IPS-18a (cell line): ENCODE measurements at regions not wholly inside any gene's neighbourhood (a gene's known extent, or its start where the extent isn't known, plus 50 kb on each side); places are given as distances from the start of the nearest gene placed in this dataset.
A peak's percentile ranks its signal among the peaks of the same experiment; 100 is the strongest.
"Not testable (repeated sequence)": the region's sequence is repeated elsewhere in the genome, so short reads cannot be mapped to it uniquely, and the experiment has no call there.

Source experiments
- H3K27ac ChIP-seq: one replicate; pipeline ENCODE4 v1.5.1; 2013; ENCODE audit warnings: low read length
- H3K27me3 ChIP-seq: one replicate; pipeline ENCODE4 v1.6.1; 2013; ENCODE audit warnings: mild to moderate bottlenecking, low read length; ENCODE audit not compliant: control insufficient read depth, insufficient read depth
- H3K36me3 ChIP-seq: one replicate; pipeline ENCODE4 v1.6.1; 2013; ENCODE audit warnings: low read depth, low read length; ENCODE audit not compliant: control insufficient read depth
- H3K4me1 ChIP-seq: one replicate; pipeline ENCODE4 v1.6.1; 2013; ENCODE audit warnings: low read depth, low read length; ENCODE audit not compliant: control insufficient read depth
- H3K4me3 ChIP-seq: one replicate; pipeline ENCODE4 v1.5.1; 2013; ENCODE audit warnings: low read length
- H3K9ac ChIP-seq: one replicate; pipeline ENCODE4 v1.6.1; 2013; ENCODE audit warnings: mild to moderate bottlenecking, low read length, moderate library complexity
- H3K9me3 ChIP-seq: one replicate; pipeline ENCODE4 v1.6.1; 2013; ENCODE audit warnings: low read depth, low read length; ENCODE audit not compliant: control insufficient read depth

DNA sequence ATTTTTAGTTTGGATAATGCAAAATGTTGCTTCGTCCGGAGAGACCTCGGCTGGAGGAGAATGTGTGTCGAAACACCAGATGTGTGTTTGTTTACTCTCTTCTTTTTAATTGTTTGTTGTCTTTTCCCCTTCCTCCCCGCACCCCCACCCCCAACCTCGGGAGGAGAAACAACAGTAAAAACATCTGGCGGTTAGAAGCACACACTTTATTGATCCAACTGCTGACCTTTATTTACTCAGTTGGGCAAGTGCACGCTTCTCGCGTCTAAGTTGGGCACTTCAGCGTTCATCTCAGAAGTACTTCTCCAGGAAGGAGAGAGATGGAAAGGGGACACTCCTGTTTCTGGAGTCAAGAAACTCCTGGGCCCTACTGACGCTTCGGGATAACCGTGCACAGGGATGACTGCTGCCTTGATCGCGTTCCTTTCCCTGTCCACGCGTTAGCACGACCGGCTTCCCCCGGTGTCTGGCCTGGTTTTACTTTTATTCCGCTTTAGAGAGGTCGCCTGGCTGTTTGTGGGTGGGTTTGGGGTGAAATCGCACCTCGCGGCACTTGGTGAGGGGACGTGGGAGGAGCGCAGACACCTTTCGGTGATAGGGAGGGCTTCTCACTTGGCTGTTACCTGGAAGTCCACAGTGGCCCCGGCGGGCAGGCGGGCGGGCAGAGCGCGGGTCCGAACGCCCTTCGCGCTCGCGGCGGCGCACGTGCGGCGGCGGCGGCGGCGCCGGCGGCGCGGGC lies 168.3 kb upstream of the PPP1R3A start:
- H3K9ac ChIP-seq = no peak overlapping the region
- peaks cover 83% of the 10 kb centered on the region for H3K27me3 ChIP-seq
- no peaks in the 10 kb centered on the region for H3K9me3 ChIP-seq
- H3K27ac ChIP-seq = no peak overlapping the region
- H3K4me1 ChIP-seq = peaks cover 23% of the 10 kb centered on the region
- H3K36me3 ChIP-seq = no peaks in the 10 kb centered on the region
- H3K4me3 ChIP-seq = peak overlapping the region; percentile 93

- Histone ChIP-seq H3K4me1 (peaks cover 25% of the 10 kb centered on the region), H3K27ac (no peak overlapping the region), H3K9me3 (no peaks in the 10 kb centered on the region), H3K27me3 (peaks cover 89% of the 10 kb centered on the region), H3K36me3 (no peaks in the 10 kb centered on the region), H3K4me3 (peak overlapping the region; percentile 93), H3K9ac (no peak overlapping the region)
Measured at GRCh38 chr7:114086537-114086913, 167.7 kb upstream of the PPP1R3A start.

- Histone ChIP-seq H3K4me1 (peaks cover 25% of the 10 kb centered on the region), H3K4me3 (peak overlapping the region; percentile 93), H3K9me3 (no peaks in the 10 kb centered on the region), H3K36me3 (no peaks in the 10 kb centered on the region), H3K27ac (no peak overlapping the region), H3K9ac (peak overlapping the region; percentile 72), H3K27me3 (peaks cover 89% of the 10 kb centered on the region)
Measured at GRCh38 chr7:114085592-114086501, 167.0 kb upstream of the PPP1R3A start.

- Histone ChIP-seq H3K9me3 (no peaks in the 10 kb centered on the region), H3K9ac (peak overlapping the region; percentile 72), H3K36me3 (no peaks in the 10 kb centered on the region), H3K4me1 (peaks cover 25% of the 10 kb centered on the region), H3K27me3 (peaks cover 87% of the 10 kb centered on the region), H3K27ac (no peak overlapping the region), H3K4me3 (peak overlapping the region; percentile 93)
Measured at GRCh38 chr7:114085313-114085591, 166.4 kb upstream of the PPP1R3A start.

DNA sequence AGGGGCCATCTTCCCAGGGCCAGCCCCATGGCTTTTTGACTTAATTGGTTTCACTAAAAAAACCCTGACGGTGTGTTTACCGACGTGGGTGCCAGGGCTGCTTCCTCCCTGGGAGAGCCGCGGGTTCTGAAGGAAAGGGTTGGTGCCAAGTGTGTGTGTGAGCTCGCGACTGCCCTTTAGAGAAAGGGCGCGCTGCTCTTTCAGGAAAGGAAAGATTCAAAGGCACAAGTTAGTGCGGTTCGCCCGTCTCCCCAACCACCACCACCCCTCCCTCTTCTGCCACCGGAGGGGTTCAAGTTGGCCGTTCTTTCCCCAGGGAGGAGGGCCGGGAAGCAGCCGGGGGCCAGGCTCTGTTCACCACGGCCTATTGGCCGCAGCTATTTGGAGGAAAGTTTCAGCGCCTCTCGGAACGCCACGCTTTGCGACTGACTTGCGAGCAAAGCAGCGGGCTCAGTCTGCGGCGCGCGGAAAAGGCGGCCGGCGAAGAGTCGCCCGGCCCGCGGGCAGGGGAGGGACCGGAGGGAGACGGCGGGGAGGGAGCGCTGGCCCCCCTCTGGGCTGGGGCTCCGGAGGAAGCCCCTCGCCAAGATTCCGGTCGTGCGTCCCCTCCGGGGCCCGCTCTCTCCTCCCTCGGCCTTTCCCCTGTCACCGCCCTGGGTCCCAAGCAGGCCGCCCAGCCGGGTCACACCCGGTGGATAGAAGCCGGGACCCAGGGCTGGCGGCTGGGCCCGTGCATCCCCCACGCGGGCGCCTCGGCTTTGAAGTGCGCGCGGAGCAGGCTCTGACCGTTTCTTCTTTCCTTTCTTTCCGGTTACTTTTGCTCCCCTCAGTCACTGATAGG lies 165.9 kb upstream of the PPP1R3A start:
- H3K9ac ChIP-seq = peak overlapping the region; percentile 72
- no peaks in the 10 kb centered on the region for H3K36me3 ChIP-seq
- peaks cover 82% of the 10 kb centered on the region for H3K27me3 ChIP-seq
- H3K27ac ChIP-seq = no peak overlapping the region
- peak overlapping the region; percentile 93 for H3K4me3 ChIP-seq
- no peaks in the 10 kb centered on the region for H3K9me3 ChIP-seq
- H3K4me1 ChIP-seq = peaks cover 25% of the 10 kb centered on the region

GRCh38 chr7:114084002-114084471 lies 165.2 kb upstream of the PPP1R3A start:
- Histone ChIP-seq H3K27ac (no peak overlapping the region), H3K9me3 (no peaks in the 10 kb centered on the region), H3K36me3 (no peaks in the 10 kb centered on the region), H3K9ac (peak overlapping the region; percentile 72), H3K27me3 (peaks cover 75% of the 10 kb centered on the region), H3K4me3 (peak overlapping the region; percentile 93), H3K4me1 (peaks cover 25% of the 10 kb centered on the region)

- Histone ChIP-seq H3K4me3 (peak overlapping the region; percentile 93), H3K36me3 (no peaks in the 10 kb centered on the region), H3K27ac (no peak overlapping the region), H3K9ac (peak overlapping the region; percentile 31), H3K4me1 (peaks cover 25% of the 10 kb centered on the region), H3K27me3 (peaks cover 69% of the 10 kb centered on the region), H3K9me3 (no peaks in the 10 kb centered on the region)
Measured at GRCh38 chr7:114083166-114084001, 164.6 kb upstream of the PPP1R3A start.

GRCh38 chr7:114082642-114083165 lies 163.9 kb upstream of the PPP1R3A start:
- H3K9me3 ChIP-seq = no peaks in the 10 kb centered on the region
- no peak overlapping the region for H3K27ac ChIP-seq
- H3K36me3 ChIP-seq = no peaks in the 10 kb centered on the region
- H3K9ac ChIP-seq = peak overlapping the region; percentile 31
- H3K27me3 ChIP-seq = peaks cover 62% of the 10 kb centered on the region
- H3K4me3 ChIP-seq = peak overlapping the region; percentile 93
- H3K4me1 ChIP-seq = peaks cover 25% of the 10 kb centered on the region

DNA sequence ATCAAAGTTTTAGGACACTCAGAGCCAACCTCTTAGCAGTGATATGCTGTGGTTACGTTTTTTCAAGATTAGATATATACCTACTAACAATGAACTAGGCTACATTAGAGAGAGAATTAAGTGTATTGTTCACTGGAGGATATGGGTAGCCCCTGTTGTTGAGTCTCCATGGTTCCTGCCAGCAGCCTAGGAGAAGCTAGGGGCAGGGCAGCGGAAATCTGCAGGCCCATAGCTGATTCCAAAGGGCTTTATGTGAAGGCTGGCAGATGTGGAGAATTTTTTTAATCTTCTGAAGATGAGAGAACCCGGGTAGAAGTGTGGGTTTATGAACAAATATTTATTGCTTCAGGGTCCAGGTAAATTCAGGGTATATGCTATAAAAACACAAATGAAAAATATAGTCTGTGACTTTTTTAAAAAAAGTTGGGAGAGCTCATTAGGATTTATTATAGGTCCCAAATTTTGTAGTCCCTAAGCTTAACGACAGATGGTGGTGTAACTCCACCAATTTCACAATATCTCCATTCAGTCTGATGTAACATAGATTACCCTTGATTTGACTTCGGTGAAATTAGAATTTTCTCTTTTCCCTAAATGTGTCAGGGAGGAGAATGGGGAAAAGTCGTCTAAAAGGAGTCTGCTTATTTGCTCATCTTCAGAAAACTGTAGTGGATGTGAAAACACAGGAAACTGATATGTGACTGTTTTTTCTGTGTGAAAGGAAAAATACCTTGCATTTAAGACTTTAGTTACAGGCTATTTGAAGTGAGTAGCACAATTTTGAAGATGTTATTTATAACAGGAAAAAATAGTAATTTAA lies 163.0 kb upstream of the PPP1R3A start:
- Histone ChIP-seq H3K9ac (peak overlapping the region; percentile 31), H3K27ac (no peak overlapping the region), H3K4me3 (peak overlapping the region; percentile 93), H3K36me3 (no peaks in the 10 kb centered on the region), H3K27me3 (peaks cover 53% of the 10 kb centered on the region), H3K9me3 (no peaks in the 10 kb centered on the region), H3K4me1 (peaks cover 21% of the 10 kb centered on the region)

- H3K36me3 ChIP-seq, H3K9me3 ChIP-seq, H3K27ac ChIP-seq, H3K4me1 ChIP-seq, H3K27me3 ChIP-seq, H3K4me3 ChIP-seq, H3K9ac ChIP-seq: not testable (repeated sequence)
Measured at GRCh38 chr7:114077158-114077524, 158.3 kb upstream of the PPP1R3A start.
